A673 (cell line): ENCODE measurements at regions not wholly inside any gene's neighbourhood (a gene's known extent, or its start where the extent isn't known, plus 50 kb on each side); places are given as distances from the start of the nearest gene placed in this dataset.

Experiments
- BruUV-seq: library from RNA; stranded (reverse); fragments of 400-500 nt; replicated peaks from 2 replicates; lab custom pipeline; 2021; lab: Mats Ljungman, UMichigan
- CTCF ChIA-PET: fragments of 300-600 bp; sonication (Branson Sonifier 250); formaldehyde crosslinking; loops from one replicate; lab custom pipeline; 2022; ENCODE audit warnings: antibody characterized with exemption; lab: Charles Lee
- POLR2A ChIA-PET: fragments of 300-600 bp; sonication (Branson Sonifier 250); formaldehyde crosslinking; loops from one replicate; lab custom pipeline; 2022; ENCODE audit warnings: antibody characterized with exemption; ENCODE audit not compliant: low non-redundant PET; lab: Charles Lee
- DNase-seq: peaks from one replicate; pipeline ENCODE4 v3.0.0-alpha.2; 2015; ENCODE audit warnings: low spot score
- H3K27ac ChIP-seq: fragments of 200-600 bp; sonication (generic); 2 replicates; pipeline ENCODE4 v1.5.1; 2016; ENCODE audit warnings: mixed run types, low read depth, mild to moderate bottlenecking, mixed read lengths, antibody characterized with exemption, low read length; ENCODE audit not compliant: poor library complexity, severe bottlenecking
- H3K27me3 ChIP-seq: fragments of 200-600 bp; sonication (generic); replicated peaks from 2 replicates; pipeline ENCODE4 v1.6.1; 2017; ENCODE audit warnings: mixed run types, low read depth, mild to moderate bottlenecking, mixed read lengths, antibody characterized with exemption, low read length; ENCODE audit not compliant: insufficient read depth, poor library complexity
- H3K36me3 ChIP-seq: fragments of 200-600 bp; sonication (generic); 2 replicates; pipeline ENCODE4 v1.6.1; 2016; ENCODE audit warnings: mixed run types, mild to moderate bottlenecking, mixed read lengths, antibody characterized with exemption, low read length; ENCODE audit not compliant: insufficient read depth, poor library complexity, severe bottlenecking
- H3K4me1 ChIP-seq: fragments of 200-600 bp; sonication (generic); 2 replicates; pipeline ENCODE4 v1.6.1; 2017; ENCODE audit warnings: mixed run types, mild to moderate bottlenecking, mixed read lengths, antibody characterized with exemption, low read length; ENCODE audit not compliant: insufficient read depth, poor library complexity, severe bottlenecking
- H3K4me3 ChIP-seq: fragments of 200-600 bp; sonication (generic); 2 replicates; pipeline ENCODE4 v1.5.1; 2016; ENCODE audit warnings: low read depth, mixed run types, mild to moderate bottlenecking, mixed read lengths, low read length; ENCODE audit not compliant: poor library complexity, severe bottlenecking
- H3K9me3 ChIP-seq: fragments of 200-600 bp; sonication (generic); 2 replicates; pipeline ENCODE4 v1.6.1; 2016; ENCODE audit warnings: mixed run types, low read depth, mild to moderate bottlenecking, mixed read lengths, antibody characterized with exemption, low read length; ENCODE audit not compliant: poor library complexity, severe bottlenecking
- EZH2 ChIP-seq: fragments of 200-600 bp; sonication (generic); IDR thresholded peaks from 2 replicates; pipeline ENCODE4 v1.6.1; 2017; ENCODE audit warnings: borderline replicate concordance, low read depth, mild to moderate bottlenecking, mixed read lengths, antibody characterized with exemption, low read length; ENCODE audit not compliant: poor library complexity, severe bottlenecking
- intact Hi-C: fragments of 100-400 bp; cut with micrococcal nuclease; formaldehyde crosslinking; loops from one replicate; pipeline ENCODE4 v1.10.0; 2022; ENCODE audit not compliant: unreplicated experiment
- TF ChIP-seq, protein P1 (sequence below): fragments of 300-800, 200-600 bp; sonication (generic); conservative IDR thresholded peaks from 2 replicates; pipeline ENCODE4 v1.5.1; 2017; ENCODE audit warnings: low read depth, mild to moderate bottlenecking, antibody characterized with exemption, low read length, moderate library complexity, mixed read lengths

DNA sequence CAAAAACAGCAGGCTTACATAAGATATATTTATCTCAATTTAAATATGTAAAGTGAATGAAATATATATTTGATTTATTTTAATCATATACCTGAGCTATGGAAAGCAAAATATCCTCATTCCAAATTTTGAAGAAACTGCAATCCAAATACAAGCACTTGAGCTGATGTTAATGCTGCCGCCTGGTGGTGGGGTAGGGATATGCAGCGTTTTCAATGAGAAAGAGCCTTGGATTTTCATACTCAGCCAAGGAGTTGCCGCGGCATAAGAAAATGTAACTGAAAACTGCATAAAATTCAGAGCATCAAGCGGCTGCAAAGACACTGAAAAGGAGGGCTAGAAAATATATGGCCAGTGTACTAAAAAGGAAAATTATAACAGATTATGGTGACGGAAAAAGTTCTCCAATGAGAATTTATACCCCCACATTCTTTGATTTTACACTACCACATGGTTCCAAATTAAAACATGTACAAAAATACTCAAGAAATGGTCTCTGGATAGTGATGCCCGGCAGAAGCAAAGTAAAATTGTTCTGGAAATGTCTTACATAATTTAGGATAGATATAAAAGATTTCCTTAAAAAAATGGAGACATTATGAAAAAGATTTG lies 660.3 kb upstream of the PITX2 start:
- no peak overlapping the region for H3K4me3 ChIP-seq
- TF ChIP-seq EZH2, result no peak
- TF ChIP-seq, protein P1, sequence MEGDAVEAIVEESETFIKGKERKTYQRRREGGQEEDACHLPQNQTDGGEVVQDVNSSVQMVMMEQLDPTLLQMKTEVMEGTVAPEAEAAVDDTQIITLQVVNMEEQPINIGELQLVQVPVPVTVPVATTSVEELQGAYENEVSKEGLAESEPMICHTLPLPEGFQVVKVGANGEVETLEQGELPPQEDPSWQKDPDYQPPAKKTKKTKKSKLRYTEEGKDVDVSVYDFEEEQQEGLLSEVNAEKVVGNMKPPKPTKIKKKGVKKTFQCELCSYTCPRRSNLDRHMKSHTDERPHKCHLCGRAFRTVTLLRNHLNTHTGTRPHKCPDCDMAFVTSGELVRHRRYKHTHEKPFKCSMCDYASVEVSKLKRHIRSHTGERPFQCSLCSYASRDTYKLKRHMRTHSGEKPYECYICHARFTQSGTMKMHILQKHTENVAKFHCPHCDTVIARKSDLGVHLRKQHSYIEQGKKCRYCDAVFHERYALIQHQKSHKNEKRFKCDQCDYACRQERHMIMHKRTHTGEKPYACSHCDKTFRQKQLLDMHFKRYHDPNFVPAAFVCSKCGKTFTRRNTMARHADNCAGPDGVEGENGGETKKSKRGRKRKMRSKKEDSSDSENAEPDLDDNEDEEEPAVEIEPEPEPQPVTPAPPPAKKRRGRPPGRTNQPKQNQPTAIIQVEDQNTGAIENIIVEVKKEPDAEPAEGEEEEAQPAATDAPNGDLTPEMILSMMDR, result peak; percentile 88
- CTCF ChIA-PET, result interaction anchor here (0.7 kb wide), 1 partner anchor 417 kb away, joined by 4 read pairs; no protein-coding TSS in a partner anchor
- intact Hi-C loops, result loop anchor here (1.0 to 2.0 kb wide), 2 partner anchors 348 to 651 kb away; no protein-coding TSS in a partner anchor
- POLR2A ChIA-PET, result no interaction called here
- H3K27me3 ChIP-seq, result no peaks in the 10 kb centered on the region
- no TSS peak for BruUV-seq
- DNase-seq, result peak; percentile 67
- H3K27ac ChIP-seq, result no peak overlapping the region
- H3K4me1 ChIP-seq, result no peaks in the 10 kb centered on the region
- H3K9me3 ChIP-seq, result no peaks in the 10 kb centered on the region
- H3K36me3 ChIP-seq, result no peaks in the 10 kb centered on the region

DNA sequence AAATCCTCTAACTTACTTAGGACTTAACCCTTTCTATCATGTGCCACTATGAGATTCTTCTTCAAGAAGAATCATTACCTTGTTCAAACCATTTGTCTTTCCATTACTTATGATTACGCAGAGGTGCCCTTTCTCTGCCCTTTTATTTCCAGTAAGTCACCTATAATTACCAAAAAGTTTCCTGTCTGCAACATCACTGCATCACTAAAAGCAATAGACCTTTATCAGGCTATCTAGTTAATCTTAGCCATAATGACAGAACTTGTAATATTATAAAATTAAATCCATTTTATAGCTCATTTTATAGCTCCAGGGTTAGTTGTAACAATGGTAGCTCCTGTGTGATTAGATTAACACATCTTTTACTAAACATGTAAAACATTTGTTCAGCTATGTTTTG lies 673.6 kb upstream of the PITX2 start:
- no peak for DNase-seq
- H3K4me3 ChIP-seq, result no peak overlapping the region
- BruUV-seq, result no TSS peak
- H3K36me3 ChIP-seq, result no peaks in the 10 kb centered on the region
- intact Hi-C loops, result no loop called here
- H3K9me3 ChIP-seq, result no peaks in the 10 kb centered on the region
- H3K27ac ChIP-seq, result no peak overlapping the region
- no peaks in the 10 kb centered on the region for H3K4me1 ChIP-seq
- no peaks in the 10 kb centered on the region for H3K27me3 ChIP-seq
- no peak for TF ChIP-seq EZH2
- TF ChIP-seq, protein P1, result no peak
- ChIA-PET POLR2A (no interaction called here), CTCF (no interaction called here)

DNA sequence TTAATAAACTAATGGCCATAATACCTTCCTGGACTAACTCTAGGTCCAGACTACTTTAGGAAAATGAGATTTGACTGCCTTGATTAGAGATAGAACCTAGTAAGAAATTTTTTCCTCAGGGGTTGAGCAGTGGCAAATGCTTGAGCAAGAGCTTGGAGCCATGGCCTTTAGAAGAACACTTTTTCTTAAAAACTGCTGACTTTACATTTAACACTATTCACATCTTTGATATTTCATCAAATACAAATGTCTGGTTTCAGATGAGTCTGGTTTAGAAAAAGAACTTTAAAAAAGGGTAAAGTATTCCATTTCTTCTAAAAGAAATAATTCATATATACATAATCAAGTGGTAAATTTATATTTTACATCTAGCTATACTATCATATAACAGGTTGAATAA lies 680.9 kb upstream of the PITX2 start:
- TF ChIP-seq, protein P1, result no peak
- TF ChIP-seq EZH2, result no peak
- no TSS peak for BruUV-seq
- Histone ChIP-seq H3K27ac (no peak overlapping the region), H3K4me1 (no peaks in the 10 kb centered on the region), H3K4me3 (no peak overlapping the region), H3K27me3 (no peaks in the 10 kb centered on the region), H3K9me3 (no peaks in the 10 kb centered on the region), H3K36me3 (no peaks in the 10 kb centered on the region)
- DNase-seq, result no peak
- ChIA-PET POLR2A (no interaction called here), CTCF (no interaction called here)
- intact Hi-C loops, result no loop called here
